HG03108 (cell line): ENCODE measurements at regions not wholly inside any gene's neighbourhood (a gene's known extent, or its start where the extent isn't known, plus 50 kb on each side); places are given as distances from the start of the nearest gene placed in this dataset.

Experiments
- ATAC-seq: cut with Tn5 transposase; IDR thresholded peaks from one replicate; pipeline ENCODE4 v1.9.1; 2021; ENCODE audit warnings: moderate library complexity; ENCODE audit not compliant: unreplicated experiment

- no peak for ATAC-seq
Measured at GRCh38 chr18:55064073-55064472, 104.8 kb upstream of the CCDC68 start.

GRCh38 chr18:55054021-55054990 is 95.0 kb upstream of the CCDC68 start:
- ATAC-seq = no peak

- no peak for ATAC-seq
Measured at GRCh38 chr18:55048892-55049291, 89.6 kb upstream of the CCDC68 start.

- ATAC-seq = no peak
Measured at GRCh38 chr18:55047546-55047945, 88.3 kb upstream of the CCDC68 start.

GRCh38 chr18:55041366-55041765 is 82.1 kb upstream of the CCDC68 start:
- ATAC-seq = no peak

GRCh38 chr18:55038162-55038561 is 78.9 kb upstream of the CCDC68 start:
- ATAC-seq = no peak

GRCh38 chr18:55034742-55035141 is 75.5 kb upstream of the CCDC68 start:
- no peak for ATAC-seq

- ATAC-seq = no peak
Measured at GRCh38 chr18:55031979-55032378, 72.7 kb upstream of the CCDC68 start.

GRCh38 chr18:55031576-55031975 is 72.3 kb upstream of the CCDC68 start:
- no peak for ATAC-seq

- ATAC-seq = no peak
Measured at GRCh38 chr18:55031164-55031563, 71.9 kb upstream of the CCDC68 start.

- ATAC-seq = no peak
Measured at GRCh38 chr18:55024564-55024963, 65.3 kb upstream of the CCDC68 start.

GRCh38 chr18:55018602-55019001 is 59.3 kb upstream of the CCDC68 start:
- ATAC-seq = no peak

- no peak for ATAC-seq
Measured at GRCh38 chr18:55014095-55014494, 54.8 kb upstream of the CCDC68 start.

- ATAC-seq = no peak
Measured at GRCh38 chr18:55013685-55014084, 54.4 kb upstream of the CCDC68 start.

GRCh38 chr18:55013086-55013485 is 53.8 kb upstream of the CCDC68 start:
- no peak for ATAC-seq

- ATAC-seq = no peak
Measured at GRCh38 chr18:55012008-55012407, 52.7 kb upstream of the CCDC68 start.
